Embryonic facial prominence (tissue), 1 donor: ENCODE measurements at regions not wholly inside any gene's neighbourhood (a gene's known extent, or its start where the extent isn't known, plus 50 kb on each side); places are given as distances from the start of the nearest gene placed in this dataset.
"Not testable (repeated sequence)": the region's sequence is repeated elsewhere in the genome, so short reads cannot be mapped to it uniquely, and the experiment has no call there.

ENCODE experiments used
- DNase-seq: peaks from one replicate; pipeline ENCODE4 v3.0.0-alpha.2; 2016; ENCODE audit errors: extremely low spot score

DNA sequence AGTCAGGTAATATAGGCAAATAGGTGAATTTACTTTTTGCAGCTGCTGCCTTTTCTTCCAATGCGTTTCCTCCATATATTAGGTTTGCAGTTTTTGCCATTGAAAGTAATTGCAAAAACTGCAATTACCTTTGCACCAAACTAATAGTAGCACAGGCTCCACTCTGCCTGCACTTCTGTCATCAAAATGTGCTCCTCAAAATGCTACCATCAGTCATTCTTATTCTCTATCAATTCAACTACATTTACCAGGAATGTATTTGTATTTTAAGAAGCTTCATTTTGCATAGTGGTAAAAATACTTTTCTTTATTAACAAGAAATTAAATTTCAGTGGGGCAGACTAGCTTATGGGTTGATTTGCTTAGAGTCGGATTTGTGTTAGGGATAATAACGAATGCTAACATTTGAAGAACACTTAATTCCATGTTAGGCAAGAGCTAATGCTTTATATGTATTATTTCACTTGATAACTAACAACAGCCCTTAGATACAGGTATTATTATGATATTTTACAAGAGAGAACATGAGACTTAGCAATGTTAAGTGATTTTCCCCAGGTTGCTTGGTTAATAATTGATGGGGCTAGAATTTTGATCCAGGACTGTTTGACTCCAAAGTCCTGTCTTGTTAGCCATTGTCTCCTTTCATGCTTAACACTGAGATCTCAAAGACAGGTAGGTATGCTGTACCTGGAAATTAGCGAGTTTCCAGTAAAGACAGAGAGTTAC, 300.4 kb downstream of the MAN2A1 start:
- DNase-seq, result no peak

GRCh38 chr5:109990723-109991359, 301.1 kb downstream of the MAN2A1 start:
- DNase-seq, result no peak

DNA sequence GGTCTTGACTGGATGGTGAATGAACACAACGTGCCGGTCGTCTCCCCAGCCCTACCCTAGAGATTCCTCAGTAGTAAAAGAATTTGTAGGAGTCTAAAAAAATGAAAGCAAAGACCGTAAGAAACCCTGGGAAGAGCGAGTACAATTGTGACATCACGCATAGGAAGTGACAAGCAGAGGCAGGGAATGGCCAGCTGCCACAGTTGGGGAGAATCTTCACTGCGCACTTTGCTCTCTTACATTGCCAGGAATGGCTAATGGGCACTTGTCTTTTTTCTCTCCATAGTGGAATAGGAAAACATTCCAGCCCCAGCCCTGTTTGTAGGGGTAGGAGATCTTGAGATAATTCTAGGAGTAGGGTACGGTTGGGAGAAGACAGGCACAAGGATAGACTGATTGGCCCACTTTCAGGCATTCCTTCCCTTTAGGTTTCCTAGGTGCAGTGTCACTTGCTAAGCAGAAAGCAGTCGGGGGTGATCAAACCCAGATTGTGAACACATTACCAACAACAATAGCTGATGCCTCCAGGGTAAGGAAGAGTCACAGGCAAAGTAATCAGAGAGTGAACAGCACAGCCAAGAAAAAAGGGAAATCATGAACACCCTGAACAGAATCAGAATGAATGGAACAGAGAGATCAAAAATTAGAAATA, 302.7 kb downstream of the MAN2A1 start:
- no peak for DNase-seq

GRCh38 chr5:109994135-109994534, 304.4 kb downstream of the MAN2A1 start:
- no peak for DNase-seq

- DNase-seq, result no peak
Observed at GRCh38 chr5:109996246-109996645, 306.5 kb downstream of the MAN2A1 start.

- DNase-seq, result no peak
Observed at GRCh38 chr5:109997161-109997560, 307.4 kb downstream of the MAN2A1 start.

DNA sequence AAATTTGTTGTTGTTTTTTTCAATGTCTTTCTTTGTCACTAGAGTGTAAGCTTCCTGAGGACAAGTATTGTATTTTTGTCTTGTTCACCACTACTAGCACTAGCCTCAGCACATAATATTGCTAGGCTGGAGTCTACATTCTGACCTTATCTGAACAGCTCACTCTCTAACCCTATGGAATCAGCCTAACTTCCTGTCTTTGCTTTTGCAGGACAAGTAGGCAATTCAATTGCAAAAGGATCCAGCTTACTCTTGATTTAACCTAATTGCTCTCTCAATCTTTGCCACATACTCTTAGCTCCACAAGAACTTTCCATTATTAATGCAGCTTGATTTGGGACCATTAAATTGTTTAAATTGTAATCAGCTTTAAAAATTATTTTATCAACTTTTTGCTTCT, 308.5 kb downstream of the MAN2A1 start:
- DNase-seq, result no peak

GRCh38 chr5:109998726-109999125, 309.0 kb downstream of the MAN2A1 start:
- DNase-seq, result no peak

GRCh38 chr5:110001648-110002047, 311.9 kb downstream of the MAN2A1 start:
- DNase-seq, result no peak

DNA sequence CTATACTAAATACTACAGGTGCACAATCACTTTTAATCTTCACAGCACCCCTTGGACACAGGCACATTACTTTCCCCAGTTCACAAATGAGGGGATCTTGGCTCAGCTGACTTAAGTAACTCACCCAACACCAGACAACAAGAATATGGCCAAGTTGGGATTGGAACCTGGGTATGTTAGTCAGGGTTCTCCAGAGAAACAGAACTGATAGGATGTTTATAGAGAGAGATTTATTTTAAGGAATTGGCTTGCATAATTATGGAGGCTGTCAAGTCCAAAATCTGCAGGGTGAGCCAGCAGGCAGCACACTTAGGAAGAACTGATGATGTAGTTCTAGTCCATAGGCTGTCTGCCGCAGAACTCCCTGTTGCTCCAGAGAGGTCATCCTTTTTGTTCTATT, 312.9 kb downstream of the MAN2A1 start:
- no peak for DNase-seq

GRCh38 chr5:110005907-110006562, 316.3 kb downstream of the MAN2A1 start:
- not testable (repeated sequence) for DNase-seq

DNA sequence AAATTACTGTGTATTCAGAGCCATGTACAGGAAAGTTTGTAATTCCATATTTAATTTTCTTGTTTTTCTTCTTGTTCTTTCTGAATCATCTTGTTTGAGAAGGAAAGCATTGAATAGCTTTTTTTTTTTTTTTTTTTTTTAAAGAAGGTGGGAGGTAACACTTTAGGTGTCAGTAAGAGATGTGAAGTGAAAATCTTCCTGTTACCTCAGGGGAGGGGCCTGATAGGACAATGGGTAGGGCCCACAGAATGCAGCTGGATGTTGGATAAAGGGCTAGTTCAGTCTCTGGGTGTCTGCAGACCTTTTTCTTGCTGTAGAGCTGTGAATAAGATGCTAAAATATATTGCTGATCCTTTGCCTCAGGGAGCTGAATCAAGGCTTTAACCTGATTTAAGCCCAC, 317.4 kb downstream of the MAN2A1 start:
- no peak for DNase-seq

GRCh38 chr5:110008131-110008530, 318.4 kb downstream of the MAN2A1 start:
- DNase-seq, result no peak

DNA sequence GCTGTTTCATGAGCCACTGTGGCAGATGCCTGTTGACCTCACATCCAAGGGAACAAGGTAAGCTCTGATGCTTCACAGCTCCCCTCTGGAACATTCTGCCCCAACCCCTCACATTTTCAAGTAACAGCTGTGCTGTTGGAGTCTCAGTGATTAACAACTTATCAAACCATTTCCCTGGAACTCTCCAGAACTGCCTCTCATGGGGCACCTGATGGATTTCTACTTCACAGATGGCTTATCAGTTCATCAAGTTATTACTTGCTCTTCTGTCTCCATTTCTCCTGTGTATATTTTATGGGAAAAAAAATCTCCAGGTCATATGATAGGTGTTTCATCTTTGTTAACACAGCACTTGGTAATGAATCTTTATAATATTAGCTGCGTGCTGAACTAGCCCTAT, 322.4 kb downstream of the MAN2A1 start:
- DNase-seq, result no peak

GRCh38 chr5:110013017-110013416, 323.3 kb downstream of the MAN2A1 start:
- no peak for DNase-seq

DNA sequence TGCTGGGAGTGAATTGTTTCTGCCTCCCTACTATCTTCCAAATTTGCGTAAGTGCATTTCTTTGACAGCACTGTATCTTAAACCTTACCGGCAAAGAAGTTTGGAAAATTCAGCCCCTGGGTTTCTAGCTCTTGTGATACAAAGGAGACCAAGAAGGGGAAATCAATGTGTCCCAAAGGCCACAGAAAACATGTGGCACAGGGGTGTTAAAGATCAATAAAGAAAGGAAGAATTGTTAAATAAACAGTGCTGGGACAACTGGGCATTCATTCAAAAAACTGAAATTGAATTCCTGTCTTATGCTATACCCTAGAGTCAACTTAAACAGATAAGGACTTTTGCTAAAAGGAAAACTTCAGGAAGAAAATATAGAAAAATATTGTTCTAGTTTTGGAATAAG, 328.1 kb downstream of the MAN2A1 start:
- no peak for DNase-seq

GRCh38 chr5:110018509-110018908, 328.8 kb downstream of the MAN2A1 start:
- DNase-seq, result no peak

- DNase-seq, result no peak
Observed at GRCh38 chr5:110019119-110019518, 329.4 kb downstream of the MAN2A1 start.

GRCh38 chr5:110019780-110020179, 330.1 kb downstream of the MAN2A1 start:
- no peak for DNase-seq

- no peak for DNase-seq
Observed at GRCh38 chr5:110021251-110021650, 331.5 kb downstream of the MAN2A1 start.

GRCh38 chr5:110025160-110025559, 335.4 kb downstream of the MAN2A1 start:
- DNase-seq, result no peak

- DNase-seq, result no peak
Observed at GRCh38 chr5:110027527-110028322, 338.0 kb downstream of the MAN2A1 start.
